ENCODE measurements at regions not wholly inside any gene's neighbourhood (a gene's known extent, or its start where the extent isn't known, plus 50 kb on each side); places are given as distances from the start of the nearest gene placed in this dataset.
A peak's percentile ranks its signal among the peaks of the same experiment; 100 is the strongest.
"Not testable (repeated sequence)": the region's sequence is repeated elsewhere in the genome, so short reads cannot be mapped to it uniquely, and the experiment has no call there.

GRCh38 chr22:12541412-12542170, 2986.4 kb upstream of the OR11H1 start:
- not testable (repeated sequence) for DNase-seq; H3K9me3 ChIP-seq; H3K4me1 ChIP-seq; H3K36me3 ChIP-seq; H3K27me3 ChIP-seq; H3K4me3 ChIP-seq (ENCODE audit: low read depth, low read length)

- not testable (repeated sequence) for H3K4me1 ChIP-seq; DNase-seq; H3K9me3 ChIP-seq; H3K36me3 ChIP-seq; H3K27me3 ChIP-seq; H3K4me3 ChIP-seq (ENCODE audit: low read depth, low read length)
Measured at GRCh38 chr22:12553366-12553765, 2974.6 kb upstream of the OR11H1 start.

- H3K9me3 ChIP-seq; H3K4me1 ChIP-seq; H3K36me3 ChIP-seq; H3K4me3 ChIP-seq (ENCODE audit: low read depth, low read length); DNase-seq; H3K27me3 ChIP-seq: not testable (repeated sequence)
Measured at GRCh38 chr22:12554648-12555192, 2973.3 kb upstream of the OR11H1 start.

- not testable (repeated sequence) for H3K4me1 ChIP-seq; H3K27me3 ChIP-seq; H3K36me3 ChIP-seq; H3K9me3 ChIP-seq; H3K4me3 ChIP-seq (ENCODE audit: low read depth, low read length); DNase-seq
Measured at GRCh38 chr22:12571500-12571899, 2956.5 kb upstream of the OR11H1 start.

- not testable (repeated sequence) for H3K4me1 ChIP-seq; H3K9me3 ChIP-seq; H3K36me3 ChIP-seq; DNase-seq; H3K4me3 ChIP-seq (ENCODE audit: low read depth, low read length); H3K27me3 ChIP-seq
- TF ChIP-seq CTCF (IDR thresholded peaks at IDR 0.05; ENCODE audit: low read depth, low read length), result peak; percentile 27
Measured at GRCh38 chr22:12579655-12580054, 2948.3 kb upstream of the OR11H1 start.

- H3K9me3 ChIP-seq; H3K4me3 ChIP-seq (ENCODE audit: low read depth, low read length); H3K36me3 ChIP-seq; H3K4me1 ChIP-seq; H3K27me3 ChIP-seq; DNase-seq: not testable (repeated sequence)
Measured at GRCh38 chr22:12584457-12584856, 2943.5 kb upstream of the OR11H1 start.

GRCh38 chr22:12584874-12585273, 2943.1 kb upstream of the OR11H1 start:
- DNase-seq; H3K36me3 ChIP-seq; H3K4me1 ChIP-seq; H3K4me3 ChIP-seq (ENCODE audit: low read depth, low read length); H3K9me3 ChIP-seq; H3K27me3 ChIP-seq: not testable (repeated sequence)

GRCh38 chr22:12595724-12596123, 2932.3 kb upstream of the OR11H1 start:
- H3K9me3 ChIP-seq; H3K27me3 ChIP-seq; H3K4me3 ChIP-seq (ENCODE audit: low read depth, low read length); DNase-seq; H3K36me3 ChIP-seq; H3K4me1 ChIP-seq: not testable (repeated sequence)

- not testable (repeated sequence) for H3K27me3 ChIP-seq; H3K4me1 ChIP-seq; H3K4me3 ChIP-seq (ENCODE audit: low read depth, low read length); H3K36me3 ChIP-seq; H3K9me3 ChIP-seq; DNase-seq
Measured at GRCh38 chr22:12597778-12598177, 2930.2 kb upstream of the OR11H1 start.

GRCh38 chr22:12601510-12601869, 2926.5 kb upstream of the OR11H1 start:
- not testable (repeated sequence) for H3K4me1 ChIP-seq; H3K36me3 ChIP-seq; H3K27me3 ChIP-seq; H3K9me3 ChIP-seq; H3K4me3 ChIP-seq (ENCODE audit: low read depth, low read length); DNase-seq

Data from BE2C (cell line).